Upper lobe of right lung (tissue), 1 donor: ENCODE measurements at regions not wholly inside any gene's neighbourhood (a gene's known extent, or its start where the extent isn't known, plus 50 kb on each side); places are given as distances from the start of the nearest gene placed in this dataset.
A peak's percentile ranks its signal among the peaks of the same experiment; 100 is the strongest.

Source experiments
- ATAC-seq: fragments of 200-7000 bp; cut with Tn5 transposase; one replicate; pipeline ENCODE4 v1.9.1; 2020; ENCODE audit warnings: mild to moderate bottlenecking, moderate library complexity
- DNase-seq: peaks from one replicate; pipeline ENCODE4 v3.0.0-alpha.2; 2020
- H3K27ac ChIP-seq: fragments of 200-600 bp; one replicate; pipeline ENCODE4 v1.8.0; 2022
- H3K27me3 ChIP-seq: fragments of 200-600 bp; one replicate; pipeline ENCODE4 v1.8.0; 2022; ENCODE audit warnings: mild to moderate bottlenecking
- H3K36me3 ChIP-seq: fragments of 200-600 bp; one replicate; pipeline ENCODE4 v1.8.0; 2022
- H3K4me1 ChIP-seq: fragments of 200-600 bp; one replicate; pipeline ENCODE4 v1.8.0; 2022
- H3K4me3 ChIP-seq: fragments of 200-600 bp; one replicate; pipeline ENCODE4 v1.8.0; 2022; ENCODE audit warnings: mild to moderate bottlenecking
- H3K9me3 ChIP-seq: fragments of 200-600 bp; one replicate; pipeline ENCODE4 v1.8.0; 2022
- CTCF ChIP-seq: fragments of 200-600 bp; IDR thresholded peaks from one replicate; pipeline ENCODE4 v1.8.0; 2022; ENCODE audit warnings: antibody characterized with exemption
- intact Hi-C: fragments of 100-400 bp; cut with DNase I; formaldehyde crosslinking; loops from one replicate; pipeline ENCODE4 v1.11.0; 2022
- donor health status: DM: no; HTN: yes; CAD: no; lungs with severe emphysema.

DNA sequence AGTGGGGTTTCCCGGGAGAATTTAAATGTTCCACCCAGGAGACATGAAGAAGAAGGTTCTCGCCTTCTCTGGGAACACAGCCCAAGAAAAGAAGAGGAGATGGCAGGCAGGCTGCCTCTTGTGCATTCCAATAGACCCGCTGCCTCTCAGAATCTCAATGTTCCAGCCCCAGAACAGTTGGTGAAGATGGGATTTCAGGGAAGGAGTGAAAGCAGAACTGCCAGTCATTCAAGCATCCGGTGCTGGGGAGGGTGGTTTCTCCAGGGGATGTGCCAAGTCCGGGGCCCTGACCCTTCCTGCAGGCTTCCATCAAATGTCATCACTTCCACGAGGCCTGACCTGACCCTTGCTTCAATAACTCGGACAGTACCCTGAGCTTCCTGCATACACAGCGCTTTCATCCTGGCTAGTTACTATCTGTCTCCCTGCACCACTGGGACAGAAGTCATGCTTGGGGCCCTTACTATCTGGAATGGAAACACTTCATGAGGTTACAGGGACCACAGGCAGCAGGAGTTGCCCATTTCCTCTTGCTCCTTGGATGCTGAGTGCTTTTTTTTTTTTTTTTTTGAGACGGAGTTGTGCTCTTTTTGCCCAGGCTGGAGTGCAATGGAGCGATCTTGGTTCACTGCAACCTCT is 386.6 kb upstream of the POU3F1 start:
- no peaks in the 10 kb centered on the region for H3K4me1 ChIP-seq
- intact Hi-C loops = no loop called here
- H3K36me3 ChIP-seq = no peaks in the 10 kb centered on the region
- TF ChIP-seq CTCF = no peak
- H3K9me3 ChIP-seq = no peaks in the 10 kb centered on the region
- no peaks in the 10 kb centered on the region for H3K27me3 ChIP-seq
- H3K4me3 ChIP-seq = no peak overlapping the region
- no peak overlapping the region for H3K27ac ChIP-seq
- DNase-seq = no peak
- peak; percentile 52 for ATAC-seq

DNA sequence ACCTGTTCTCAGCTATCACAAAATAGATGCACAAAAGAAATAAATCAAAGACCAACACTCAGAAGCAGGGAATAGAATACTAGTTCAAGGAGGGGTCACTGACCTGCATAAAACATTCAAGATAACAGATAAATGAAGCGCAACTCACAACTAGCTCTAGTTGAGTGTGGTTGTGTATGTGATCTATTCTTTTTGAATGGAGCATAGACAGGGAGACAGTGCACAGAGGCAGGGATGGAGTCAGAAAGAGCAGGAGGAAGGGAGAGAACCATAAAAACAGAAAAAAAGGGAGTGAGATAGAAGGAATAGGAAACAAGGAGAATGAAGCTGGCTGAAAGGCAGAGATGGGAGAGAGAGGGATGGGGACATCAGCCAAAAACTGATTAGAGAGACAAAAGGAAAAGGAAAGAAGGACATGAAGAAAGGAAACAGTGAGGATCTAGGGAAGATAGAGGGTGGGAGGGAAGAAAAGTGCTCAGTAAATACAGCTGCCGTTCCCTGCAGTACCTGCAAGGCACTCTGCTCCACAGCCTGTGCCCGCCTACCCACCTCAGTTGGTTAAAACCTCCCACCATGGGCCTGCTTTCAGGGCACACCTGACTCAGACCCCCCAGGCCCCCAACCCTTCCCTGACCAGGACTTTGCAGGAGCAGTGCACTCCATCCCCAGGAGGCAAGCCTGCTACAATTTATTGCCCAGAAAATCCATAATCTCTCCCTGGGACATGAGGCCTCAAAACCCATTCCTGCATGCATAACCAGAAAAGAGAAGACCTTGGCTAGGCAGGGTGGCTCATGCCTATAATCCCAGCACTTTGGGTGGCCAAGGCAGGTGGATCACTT is 385.2 kb upstream of the POU3F1 start:
- Histone ChIP-seq H3K4me1 (no peaks in the 10 kb centered on the region), H3K36me3 (no peaks in the 10 kb centered on the region), H3K27me3 (no peaks in the 10 kb centered on the region), H3K4me3 (no peak overlapping the region), H3K27ac (no peak overlapping the region), H3K9me3 (no peaks in the 10 kb centered on the region)
- intact Hi-C loops = no loop called here
- no peak for ATAC-seq
- no peak for DNase-seq
- no peak for TF ChIP-seq CTCF

GRCh38 chr1:38430949-38431348 is 384.4 kb upstream of the POU3F1 start:
- Histone ChIP-seq H3K4me3 (no peak overlapping the region), H3K9me3 (no peaks in the 10 kb centered on the region), H3K36me3 (no peaks in the 10 kb centered on the region), H3K27me3 (no peaks in the 10 kb centered on the region), H3K27ac (no peak overlapping the region), H3K4me1 (no peaks in the 10 kb centered on the region)
- no peak for DNase-seq
- no peak for TF ChIP-seq CTCF
- ATAC-seq = no peak
- intact Hi-C loops = no loop called here

DNA sequence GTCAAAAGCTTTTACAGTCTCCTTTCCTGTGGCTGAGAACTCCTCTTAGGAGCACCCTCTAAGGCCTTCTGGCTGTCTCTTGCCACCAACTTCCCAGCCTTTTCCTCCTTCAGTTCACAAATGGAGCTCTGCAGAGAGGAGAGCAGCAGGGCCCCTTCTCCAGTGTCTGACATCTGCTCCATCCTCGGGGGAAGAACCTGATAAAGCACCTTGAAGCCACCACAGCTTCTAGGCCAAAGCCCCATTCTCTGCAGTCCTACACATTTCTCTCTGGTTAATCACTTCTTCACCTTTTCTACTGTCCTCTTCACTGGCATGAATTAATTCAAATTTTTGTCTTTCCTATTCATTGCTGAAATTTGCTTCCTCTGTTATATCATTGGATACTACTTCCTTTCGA is 378.1 kb upstream of the POU3F1 start:
- Histone ChIP-seq H3K4me3 (no peak overlapping the region), H3K36me3 (no peaks in the 10 kb centered on the region), H3K27ac (no peak overlapping the region), H3K4me1 (no peaks in the 10 kb centered on the region), H3K27me3 (no peaks in the 10 kb centered on the region), H3K9me3 (no peaks in the 10 kb centered on the region)
- no peak for DNase-seq
- ATAC-seq = no peak
- intact Hi-C loops = no loop called here
- no peak for TF ChIP-seq CTCF

DNA sequence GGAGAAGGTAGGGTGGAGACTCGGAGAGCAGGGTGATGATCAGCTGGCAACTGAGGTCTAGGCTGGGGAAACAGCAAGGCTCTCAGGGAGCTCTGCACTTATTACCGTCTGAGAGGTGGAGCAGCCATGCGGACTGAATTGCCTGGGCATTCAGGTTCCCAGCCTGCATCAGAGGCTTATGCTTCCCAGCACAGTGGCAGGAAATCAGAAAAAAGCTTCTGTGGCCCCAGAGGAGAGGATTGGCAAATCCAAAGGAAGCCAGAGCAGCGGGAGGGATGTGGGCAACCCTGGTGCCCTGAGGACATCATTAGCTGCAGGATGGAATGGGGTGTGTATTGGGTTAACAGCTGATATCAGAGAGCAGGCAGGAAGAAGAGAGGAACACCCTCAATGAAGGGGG is 374.1 kb upstream of the POU3F1 start:
- DNase-seq (no peak), ATAC-seq (no peak)
- no peak for TF ChIP-seq CTCF
- Histone ChIP-seq H3K4me3 (no peak overlapping the region), H3K27me3 (no peaks in the 10 kb centered on the region), H3K36me3 (no peaks in the 10 kb centered on the region), H3K9me3 (no peaks in the 10 kb centered on the region), H3K4me1 (no peaks in the 10 kb centered on the region), H3K27ac (no peak overlapping the region)
- intact Hi-C loops = no loop called here
